Neural cell (in vitro differentiated cells): ENCODE measurements at regions not wholly inside any gene's neighbourhood (a gene's known extent, or its start where the extent isn't known, plus 50 kb on each side); places are given as distances from the start of the nearest gene placed in this dataset.

Experiments
- EP300 ChIP-seq: fragments of 450-650 bp; conservative IDR thresholded peaks from 2 replicates; pipeline ENCODE4 v1.6.1; 2014; ENCODE audit warnings: antibody characterized with exemption, mild to moderate bottlenecking, moderate library complexity; ENCODE audit not compliant: poor library complexity, severe bottlenecking
- EZH2 ChIP-seq: fragments of 200-600, 300-800 bp; shearing (Covaris generic), sonication (generic); IDR thresholded peaks from 2 replicates; pipeline ENCODE4 v1.6.1; 2014; ENCODE audit warnings: antibody characterized with exemption, low read length, borderline replicate concordance, mild to moderate bottlenecking; ENCODE audit not compliant: insufficient read depth, poor library complexity, severe bottlenecking
- MXI1 ChIP-seq: fragments of 450-650 bp; conservative IDR thresholded peaks from 2 replicates; pipeline ENCODE4 v1.6.1; 2014; ENCODE audit warnings: antibody characterized with exemption, mild to moderate bottlenecking; ENCODE audit not compliant: poor library complexity, severe bottlenecking
- POLR2AphosphoS5 ChIP-seq: IDR thresholded peaks from 2 replicates; pipeline ENCODE4 v1.6.1; 2012
- TAF1 ChIP-seq: IDR thresholded peaks from 2 replicates; pipeline ENCODE4 v1.6.1; 2012; ENCODE audit warnings: low read depth
- TF ChIP-seq, protein P1 (sequence below): fragments of 450-650 bp; IDR thresholded peaks from 2 replicates; pipeline ENCODE4 v1.5.1; 2014; ENCODE audit warnings: antibody characterized with exemption, mild to moderate bottlenecking, moderate library complexity; ENCODE audit not compliant: poor library complexity, severe bottlenecking
- TF ChIP-seq, protein P2 (sequence below): IDR thresholded peaks from 2 replicates; pipeline ENCODE4 v1.6.1; 2012; ENCODE audit warnings: borderline replicate concordance

DNA sequence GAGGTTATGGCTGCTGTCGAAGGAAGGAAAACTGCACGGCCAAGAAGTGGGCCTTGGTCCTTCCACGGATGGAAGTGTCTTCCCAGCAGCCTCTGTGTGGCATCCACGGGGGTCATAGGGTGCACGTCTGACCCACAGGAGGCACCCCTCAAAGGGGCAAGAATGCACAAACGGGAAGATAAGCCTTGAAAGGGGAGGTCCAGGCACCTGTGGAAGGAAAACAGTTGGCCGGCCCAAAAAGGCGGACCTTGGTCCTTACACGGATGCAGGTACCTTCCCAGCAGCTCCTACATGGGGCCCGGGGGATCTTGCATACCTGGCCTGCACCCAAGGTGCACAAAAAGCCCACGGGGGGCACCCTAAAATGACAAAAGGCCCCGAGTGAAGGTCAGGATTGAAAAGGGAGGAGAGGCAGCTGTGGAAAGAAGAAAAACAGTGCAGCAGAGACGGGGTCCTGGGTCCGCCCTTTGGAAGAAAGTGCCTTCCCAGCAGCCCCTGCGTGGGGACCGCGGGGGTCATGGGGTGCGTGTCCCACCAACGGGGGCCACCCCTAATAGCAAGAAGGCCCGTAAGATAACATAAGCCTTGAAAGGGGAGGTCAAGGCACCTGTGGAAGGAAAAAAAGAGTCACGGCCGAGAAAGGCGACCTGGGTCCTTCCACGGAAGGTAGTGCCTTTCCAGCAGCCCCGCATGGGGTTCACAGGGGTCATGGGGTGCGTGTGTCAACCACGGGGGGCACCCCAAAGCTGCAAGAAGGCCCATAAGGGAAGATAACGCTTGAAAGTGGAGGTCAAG is 276.1 kb downstream of the ALG10 start:
- no peak for TF ChIP-seq TAF1
- TF ChIP-seq POLR2AphosphoS5: no peak
- TF ChIP-seq, protein P1, sequence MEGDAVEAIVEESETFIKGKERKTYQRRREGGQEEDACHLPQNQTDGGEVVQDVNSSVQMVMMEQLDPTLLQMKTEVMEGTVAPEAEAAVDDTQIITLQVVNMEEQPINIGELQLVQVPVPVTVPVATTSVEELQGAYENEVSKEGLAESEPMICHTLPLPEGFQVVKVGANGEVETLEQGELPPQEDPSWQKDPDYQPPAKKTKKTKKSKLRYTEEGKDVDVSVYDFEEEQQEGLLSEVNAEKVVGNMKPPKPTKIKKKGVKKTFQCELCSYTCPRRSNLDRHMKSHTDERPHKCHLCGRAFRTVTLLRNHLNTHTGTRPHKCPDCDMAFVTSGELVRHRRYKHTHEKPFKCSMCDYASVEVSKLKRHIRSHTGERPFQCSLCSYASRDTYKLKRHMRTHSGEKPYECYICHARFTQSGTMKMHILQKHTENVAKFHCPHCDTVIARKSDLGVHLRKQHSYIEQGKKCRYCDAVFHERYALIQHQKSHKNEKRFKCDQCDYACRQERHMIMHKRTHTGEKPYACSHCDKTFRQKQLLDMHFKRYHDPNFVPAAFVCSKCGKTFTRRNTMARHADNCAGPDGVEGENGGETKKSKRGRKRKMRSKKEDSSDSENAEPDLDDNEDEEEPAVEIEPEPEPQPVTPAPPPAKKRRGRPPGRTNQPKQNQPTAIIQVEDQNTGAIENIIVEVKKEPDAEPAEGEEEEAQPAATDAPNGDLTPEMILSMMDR: no peak
- TF ChIP-seq EZH2: no peak
- TF ChIP-seq, protein P2, sequence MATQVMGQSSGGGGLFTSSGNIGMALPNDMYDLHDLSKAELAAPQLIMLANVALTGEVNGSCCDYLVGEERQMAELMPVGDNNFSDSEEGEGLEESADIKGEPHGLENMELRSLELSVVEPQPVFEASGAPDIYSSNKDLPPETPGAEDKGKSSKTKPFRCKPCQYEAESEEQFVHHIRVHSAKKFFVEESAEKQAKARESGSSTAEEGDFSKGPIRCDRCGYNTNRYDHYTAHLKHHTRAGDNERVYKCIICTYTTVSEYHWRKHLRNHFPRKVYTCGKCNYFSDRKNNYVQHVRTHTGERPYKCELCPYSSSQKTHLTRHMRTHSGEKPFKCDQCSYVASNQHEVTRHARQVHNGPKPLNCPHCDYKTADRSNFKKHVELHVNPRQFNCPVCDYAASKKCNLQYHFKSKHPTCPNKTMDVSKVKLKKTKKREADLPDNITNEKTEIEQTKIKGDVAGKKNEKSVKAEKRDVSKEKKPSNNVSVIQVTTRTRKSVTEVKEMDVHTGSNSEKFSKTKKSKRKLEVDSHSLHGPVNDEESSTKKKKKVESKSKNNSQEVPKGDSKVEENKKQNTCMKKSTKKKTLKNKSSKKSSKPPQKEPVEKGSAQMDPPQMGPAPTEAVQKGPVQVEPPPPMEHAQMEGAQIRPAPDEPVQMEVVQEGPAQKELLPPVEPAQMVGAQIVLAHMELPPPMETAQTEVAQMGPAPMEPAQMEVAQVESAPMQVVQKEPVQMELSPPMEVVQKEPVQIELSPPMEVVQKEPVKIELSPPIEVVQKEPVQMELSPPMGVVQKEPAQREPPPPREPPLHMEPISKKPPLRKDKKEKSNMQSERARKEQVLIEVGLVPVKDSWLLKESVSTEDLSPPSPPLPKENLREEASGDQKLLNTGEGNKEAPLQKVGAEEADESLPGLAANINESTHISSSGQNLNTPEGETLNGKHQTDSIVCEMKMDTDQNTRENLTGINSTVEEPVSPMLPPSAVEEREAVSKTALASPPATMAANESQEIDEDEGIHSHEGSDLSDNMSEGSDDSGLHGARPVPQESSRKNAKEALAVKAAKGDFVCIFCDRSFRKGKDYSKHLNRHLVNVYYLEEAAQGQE: no peak
- no peak for TF ChIP-seq EP300
- TF ChIP-seq MXI1: no peak
